Testis (tissue), 2 donors: ENCODE measurements at regions not wholly inside any gene's neighbourhood (a gene's known extent, or its start where the extent isn't known, plus 50 kb on each side); places are given as distances from the start of the nearest gene placed in this dataset.

Source experiments
- POLR2A ChIP-seq: fragments of 450-650 bp; IDR thresholded peaks from one replicate; pipeline ENCODE4 v1.6.1; 2017; ENCODE audit warnings: antibody characterized with exemption, mild to moderate bottlenecking, moderate library complexity
- TF ChIP-seq, protein P1 (sequence below), 3 experiments: fragments of 450-650 bp in 2 of 3; fragments of 200-600 bp in 1 of 3; sonication (generic) in 1 of 3; IDR thresholded peaks; one replicate each; pipeline ENCODE4 v1.5.1; 2016 to 2019; ENCODE audit warnings: antibody characterized with exemption in 3 of 3, mild to moderate bottlenecking in 2 of 3, moderate library complexity in 1 of 3

DNA sequence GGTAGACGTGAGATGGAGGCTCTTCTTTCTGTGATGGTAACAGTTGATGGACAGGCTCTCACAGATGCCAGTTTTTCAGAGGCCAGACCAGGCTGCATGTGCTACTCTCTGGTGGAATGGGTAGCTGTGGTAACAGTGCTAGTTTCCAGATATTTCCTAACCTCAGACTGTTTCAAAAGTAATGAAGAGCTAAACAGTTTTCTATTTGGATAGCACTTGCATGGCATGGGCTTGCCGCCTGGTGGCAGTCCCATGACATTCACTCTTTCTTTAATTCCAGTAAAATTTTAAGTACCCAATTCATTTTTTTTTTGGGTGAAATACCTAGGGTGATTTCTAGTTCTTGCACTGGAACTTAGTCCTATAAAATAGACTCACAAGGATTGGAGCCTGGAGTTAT is 220.2 kb upstream of the MAD2L1 start:
- TF ChIP-seq, protein P1, sequence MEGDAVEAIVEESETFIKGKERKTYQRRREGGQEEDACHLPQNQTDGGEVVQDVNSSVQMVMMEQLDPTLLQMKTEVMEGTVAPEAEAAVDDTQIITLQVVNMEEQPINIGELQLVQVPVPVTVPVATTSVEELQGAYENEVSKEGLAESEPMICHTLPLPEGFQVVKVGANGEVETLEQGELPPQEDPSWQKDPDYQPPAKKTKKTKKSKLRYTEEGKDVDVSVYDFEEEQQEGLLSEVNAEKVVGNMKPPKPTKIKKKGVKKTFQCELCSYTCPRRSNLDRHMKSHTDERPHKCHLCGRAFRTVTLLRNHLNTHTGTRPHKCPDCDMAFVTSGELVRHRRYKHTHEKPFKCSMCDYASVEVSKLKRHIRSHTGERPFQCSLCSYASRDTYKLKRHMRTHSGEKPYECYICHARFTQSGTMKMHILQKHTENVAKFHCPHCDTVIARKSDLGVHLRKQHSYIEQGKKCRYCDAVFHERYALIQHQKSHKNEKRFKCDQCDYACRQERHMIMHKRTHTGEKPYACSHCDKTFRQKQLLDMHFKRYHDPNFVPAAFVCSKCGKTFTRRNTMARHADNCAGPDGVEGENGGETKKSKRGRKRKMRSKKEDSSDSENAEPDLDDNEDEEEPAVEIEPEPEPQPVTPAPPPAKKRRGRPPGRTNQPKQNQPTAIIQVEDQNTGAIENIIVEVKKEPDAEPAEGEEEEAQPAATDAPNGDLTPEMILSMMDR (IDR thresholded peaks at IDR 0.05): no peak
- no peak for TF ChIP-seq POLR2A
